Right lobe of liver (tissue), 4 donors: ENCODE measurements at regions not wholly inside any gene's neighbourhood (a gene's known extent, or its start where the extent isn't known, plus 50 kb on each side); places are given as distances from the start of the nearest gene placed in this dataset.

Experiments used
- POLR2A ChIP-seq: fragments of 450-650 bp; IDR thresholded peaks from one replicate; pipeline ENCODE4 v1.6.1; 2017; ENCODE audit warnings: antibody characterized with exemption, mild to moderate bottlenecking
- TF ChIP-seq, protein P1 (sequence below), 4 donors: fragments of 200-600 bp in 3 of 4; fragments of 450-650 bp in 1 of 4; IDR thresholded peaks; one replicate each; pipeline versions ENCODE4 v1.5.1 to v1.8.0; 2016 to 2022; ENCODE audit warnings: antibody characterized with exemption in 4 of 4, mild to moderate bottlenecking in 2 of 4
- donor health status: DM: no; HTN: no; CAD: no.
- donor health status: DM: no; HTN: no; CAD: no.
- donor health status: DM: no; HTN: yes; CAD: no.

DNA sequence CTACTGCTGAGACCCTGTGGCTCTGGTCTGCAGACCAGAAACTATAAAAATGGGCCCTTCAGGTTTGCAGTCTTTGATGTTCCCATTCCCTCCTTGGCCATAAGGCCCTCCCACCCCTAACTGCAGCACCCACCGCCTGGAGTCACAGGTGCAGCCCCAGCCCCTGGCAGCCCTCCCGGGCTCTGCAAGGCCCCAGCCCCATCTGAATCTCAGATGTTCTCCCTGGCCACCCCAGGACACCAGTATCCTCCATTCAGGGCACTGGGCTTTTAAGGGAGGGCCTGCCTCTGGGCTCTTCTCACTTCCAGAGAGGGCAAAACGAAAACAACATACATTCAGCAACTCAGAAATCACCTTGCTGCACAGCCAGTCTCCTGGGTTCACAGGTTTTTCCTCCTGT is 107.7 kb upstream of the RET start:
- no peak for TF ChIP-seq POLR2A
- TF ChIP-seq, protein P1, sequence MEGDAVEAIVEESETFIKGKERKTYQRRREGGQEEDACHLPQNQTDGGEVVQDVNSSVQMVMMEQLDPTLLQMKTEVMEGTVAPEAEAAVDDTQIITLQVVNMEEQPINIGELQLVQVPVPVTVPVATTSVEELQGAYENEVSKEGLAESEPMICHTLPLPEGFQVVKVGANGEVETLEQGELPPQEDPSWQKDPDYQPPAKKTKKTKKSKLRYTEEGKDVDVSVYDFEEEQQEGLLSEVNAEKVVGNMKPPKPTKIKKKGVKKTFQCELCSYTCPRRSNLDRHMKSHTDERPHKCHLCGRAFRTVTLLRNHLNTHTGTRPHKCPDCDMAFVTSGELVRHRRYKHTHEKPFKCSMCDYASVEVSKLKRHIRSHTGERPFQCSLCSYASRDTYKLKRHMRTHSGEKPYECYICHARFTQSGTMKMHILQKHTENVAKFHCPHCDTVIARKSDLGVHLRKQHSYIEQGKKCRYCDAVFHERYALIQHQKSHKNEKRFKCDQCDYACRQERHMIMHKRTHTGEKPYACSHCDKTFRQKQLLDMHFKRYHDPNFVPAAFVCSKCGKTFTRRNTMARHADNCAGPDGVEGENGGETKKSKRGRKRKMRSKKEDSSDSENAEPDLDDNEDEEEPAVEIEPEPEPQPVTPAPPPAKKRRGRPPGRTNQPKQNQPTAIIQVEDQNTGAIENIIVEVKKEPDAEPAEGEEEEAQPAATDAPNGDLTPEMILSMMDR (IDR thresholded peaks at IDR 0.05) = no peak
